HepG2 (cell line): ENCODE measurements at regions not wholly inside any gene's neighbourhood (a gene's known extent, or its start where the extent isn't known, plus 50 kb on each side); places are given as distances from the start of the nearest gene placed in this dataset.

ENCODE experiments used
- BCLAF1 ChIP-seq: fragments of 450-650 bp; IDR thresholded peaks from 2 replicates; pipeline ENCODE4 v1.6.1; 2017; ENCODE audit warnings: mild to moderate bottlenecking
- EHMT2 ChIP-seq: fragments of 200-600 bp; sonication (generic); IDR thresholded peaks from 2 replicates; pipeline ENCODE4 v1.7.0; 2017; ENCODE audit warnings: antibody characterized with exemption, low read depth, low read length, borderline replicate concordance
- ELF1 ChIP-seq: sonication (generic); formaldehyde crosslinking; IDR thresholded peaks from 2 replicates; pipeline ENCODE4 v1.4.0; 2020; ENCODE audit warnings: missing genetic modification reagents
- EP300 ChIP-seq, 3 experiments: sonication (generic) in 1 of 3; formaldehyde crosslinking in 1 of 3; IDR thresholded peaks; 2 replicates each; pipeline versions ENCODE4 v1.5.1 to v1.6.1; 2011 to 2020; ENCODE audit warnings: low read depth in 2 of 3, low read length in 2 of 3, borderline replicate concordance in 1 of 3, improper control_type of control experiment in 1 of 3, mild to moderate bottlenecking in 1 of 3, missing genetic modification reagents in 1 of 3, moderate library complexity in 1 of 3
- FOXO4 ChIP-seq: sonication (generic); formaldehyde crosslinking; conservative IDR thresholded peaks from 2 replicates; pipeline ENCODE4 v1.8.1; 2023; ENCODE audit warnings: missing genetic modification reagents
- HNRNPK ChIP-seq: fragments of 200-400 bp; formaldehyde crosslinking; IDR thresholded peaks from 2 replicates; pipeline ENCODE4 v1.6.1; 2018; ENCODE audit warnings: low read length, low read depth, moderate library complexity, mild to moderate bottlenecking; ENCODE audit not compliant: poor library complexity, severe bottlenecking
- MAFF ChIP-seq: IDR thresholded peaks from 2 replicates; pipeline ENCODE4 v1.6.1; 2011; ENCODE audit warnings: low read depth, low read length, improper control_type of control experiment
- NFYB ChIP-seq: sonication (generic); formaldehyde crosslinking; IDR thresholded peaks from 2 replicates; pipeline ENCODE4 v1.4.0; 2020; ENCODE audit warnings: missing genetic modification reagents
- POLR2A ChIP-seq, 2 experiments: IDR thresholded peaks; 2 replicates each; pipeline ENCODE4 v1.6.1; 2011; ENCODE audit warnings: low read depth in 2 of 2, low read length in 2 of 2, mild to moderate bottlenecking in 1 of 2, moderate library complexity in 1 of 2; ENCODE audit not compliant: insufficient read depth in 1 of 2
- THAP7 ChIP-seq: sonication (generic); formaldehyde crosslinking; IDR thresholded peaks from 2 replicates; pipeline ENCODE4 v1.8.1; 2023; ENCODE audit warnings: mild to moderate bottlenecking, missing genetic modification reagents
- ZFP37 ChIP-seq: sonication (generic); formaldehyde crosslinking; IDR thresholded peaks from 2 replicates; pipeline ENCODE4 v1.4.0; 2020; ENCODE audit warnings: missing genetic modification reagents, borderline replicate concordance
- ZNF367 ChIP-seq: sonication (generic); formaldehyde crosslinking; IDR thresholded peaks from 2 replicates; pipeline ENCODE4 v1.4.0; 2020; ENCODE audit warnings: missing genetic modification reagents, borderline replicate concordance
- ZNF629 ChIP-seq: sonication (generic); formaldehyde crosslinking; conservative IDR thresholded peaks from 2 replicates; pipeline ENCODE4 v1.5.0; 2020; ENCODE audit warnings: missing genetic modification reagents

- no peak for TF ChIP-seq THAP7
- TF ChIP-seq EHMT2, result no peak
- TF ChIP-seq HNRNPK, result no peak
- no peak for TF ChIP-seq ZNF367 (CRISPR knock-in tag)
- TF ChIP-seq ZFP37, result no peak
- TF ChIP-seq NFYB (CRISPR knock-in tag), result no peak
- no peak for TF ChIP-seq EP300 (IDR thresholded peaks at IDR 0.05; ENCODE audit: low read depth in 2 of 2, low read length in 2 of 2)
- no peak for TF ChIP-seq EP300 (CRISPR knock-in tag; IDR thresholded peaks at IDR 0.05; ENCODE audit: borderline replicate concordance)
- TF ChIP-seq FOXO4, result no peak
- TF ChIP-seq ZNF629 (CRISPR knock-in tag), result no peak
- TF ChIP-seq BCLAF1, result no peak
- TF ChIP-seq POLR2A (IDR thresholded peaks at IDR 0.05; ENCODE audit: insufficient read depth in 1 of 2, low read depth in 2 of 2, low read length in 2 of 2), result no peak
- no peak for TF ChIP-seq ELF1 (CRISPR knock-in tag)
- TF ChIP-seq MAFF, result no peak
These were observed 969.7 kb upstream of the CDH10 start for GRCh38 chr5:25614466-25614865.
